SK-MEL-5 (cell line): ENCODE measurements at regions not wholly inside any gene's neighbourhood (a gene's known extent, or its start where the extent isn't known, plus 50 kb on each side); places are given as distances from the start of the nearest gene placed in this dataset.

Experiments used
- DNase-seq: peaks from one replicate; pipeline ENCODE4 v3.0.0-alpha.2; 2016; ENCODE audit warnings: low read depth, low spot score
- in situ Hi-C: cut with HindIII; loops from 2 replicates; pipeline ENCODE4 v1.10.0; 2016; ENCODE audit warnings: low sequenced_read_pairs, high pct_unique_total_duplicates, low pct_unique_long_range_greater_than_20kb

- in situ Hi-C loops = no loop called here
- no peak for DNase-seq
Observed at GRCh38 chr1:70633004-70633403, 221.9 kb downstream of the CTH start.

- in situ Hi-C loops = no loop called here
Observed at GRCh38 chr1:70635868-70636267, 224.8 kb downstream of the CTH start.

GRCh38 chr1:70641868-70642267, 230.8 kb downstream of the CTH start:
- no peak for DNase-seq
- in situ Hi-C loops = no loop called here

More at GRCh38 chr1:70635868-70636267, 224.8 kb downstream of the CTH start:
- DNase-seq = no peak

- DNase-seq = no peak
- in situ Hi-C loops = no loop called here
Observed at GRCh38 chr1:70656361-70656760, 245.3 kb downstream of the CTH start.

GRCh38 chr1:70659891-70660290, 248.8 kb downstream of the CTH start:
- no peak for DNase-seq
- in situ Hi-C loops = no loop called here

GRCh38 chr1:70666381-70667140, 255.5 kb downstream of the CTH start:
- in situ Hi-C loops = no loop called here
- no peak for DNase-seq

- in situ Hi-C loops = no loop called here
- no peak for DNase-seq
Observed at GRCh38 chr1:70667494-70668170, 256.6 kb downstream of the CTH start.

GRCh38 chr1:70671006-70671405, 259.9 kb downstream of the CTH start:
- in situ Hi-C loops = no loop called here
- no peak for DNase-seq

- in situ Hi-C loops = no loop called here
- DNase-seq = no peak
Observed at GRCh38 chr1:70672442-70672888, 261.4 kb downstream of the CTH start.

GRCh38 chr1:70674941-70675685, 264.0 kb downstream of the CTH start:
- in situ Hi-C loops = no loop called here
- no peak for DNase-seq

GRCh38 chr1:70675737-70676156, 264.7 kb downstream of the CTH start:
- in situ Hi-C loops = no loop called here
- no peak for DNase-seq

GRCh38 chr1:70685300-70686286, 274.5 kb downstream of the CTH start:
- in situ Hi-C loops = no loop called here

GRCh38 chr1:70688580-70688979, 277.5 kb downstream of the CTH start:
- DNase-seq = no peak
- in situ Hi-C loops = no loop called here

More at GRCh38 chr1:70685300-70686286, 274.5 kb downstream of the CTH start:
- DNase-seq = peak; percentile 81

GRCh38 chr1:70706381-70707037, 295.4 kb downstream of the CTH start:
- no peak for DNase-seq
- in situ Hi-C loops = no loop called here

- DNase-seq = no peak
- in situ Hi-C loops = no loop called here
Observed at GRCh38 chr1:70707214-70707613, 296.1 kb downstream of the CTH start.

- DNase-seq = no peak
- in situ Hi-C loops = no loop called here
Observed at GRCh38 chr1:70714149-70714548, 303.1 kb downstream of the CTH start.

- in situ Hi-C loops = no loop called here
Observed at GRCh38 chr1:70717211-70717610, 306.1 kb downstream of the CTH start.

More at GRCh38 chr1:70717211-70717610, 306.1 kb downstream of the CTH start:
- DNase-seq = no peak
